ENCODE measurements at regions not wholly inside any gene's neighbourhood (a gene's known extent, or its start where the extent isn't known, plus 50 kb on each side); places are given as distances from the start of the nearest gene placed in this dataset.

GRCh38 chr1:199936441-199936840 is 91.1 kb upstream of the NR5A2 start:
- no peak overlapping the region for H3K9ac ChIP-seq (ENCODE audit: low read depth, low read length, poor library complexity)
- H2AK5ac ChIP-seq (ENCODE audit: low read depth, low read length): no peak overlapping the region
- H3K23ac ChIP-seq (ENCODE audit: low read depth, low read length, poor library complexity): no peak overlapping the region
- H3K27ac ChIP-seq (replicated peaks; ENCODE audit: low read length): no peak overlapping the region
- no peak overlapping the region for H2BK5ac ChIP-seq (ENCODE audit: low read length)
- H2BK12ac ChIP-seq (ENCODE audit: low read length): no peak overlapping the region
- DNase-seq (ENCODE audit: low spot score): no peak
- no peak overlapping the region for H2BK120ac ChIP-seq (ENCODE audit: low read depth, low read length)
- WGBS, 2 donors (ENCODE audit: extremely low coverage in 2 of 2, insufficient read length in 2 of 2, insufficient replicate concordance in 1 of 2): no CpG with 5 or more reads among the region's 4 CpGs
- no peak overlapping the region for H3K4ac ChIP-seq (ENCODE audit: low read length)
- H3K9me3 ChIP-seq (replicated peaks in 1 of 2; ENCODE audit: control insufficient read depth in 2 of 2, insufficient read depth in 1 of 2, low read depth in 1 of 2, low read length in 2 of 2): no peaks in the 10 kb centered on the region
- no peaks in the 10 kb centered on the region for H3K27me3 ChIP-seq (ENCODE audit: control insufficient read depth in 3 of 3, insufficient read depth in 3 of 3, low read depth in 1 of 3, low read length in 3 of 3)
- no peaks in the 10 kb centered on the region for H3K36me3 ChIP-seq (replicated peaks in 1 of 2; ENCODE audit: control insufficient read depth in 2 of 2, insufficient read depth in 2 of 2, low read length in 2 of 2)
- no peak overlapping the region for H3K4me2 ChIP-seq (ENCODE audit: insufficient read depth, low read length, poor library complexity, severe bottlenecking)
- H3K4me3 ChIP-seq (ENCODE audit: low read length in 2 of 2): no peak overlapping the region
- no peak overlapping the region for H2AFZ ChIP-seq (ENCODE audit: low read length)
- H4K8ac ChIP-seq (ENCODE audit: low read depth, low read length): no peak overlapping the region
- H3K4me1 ChIP-seq (ENCODE audit: control insufficient read depth in 2 of 2, insufficient read depth in 1 of 2, low read depth in 1 of 2, low read length in 2 of 2): no peaks in the 10 kb centered on the region
- H3K18ac ChIP-seq (ENCODE audit: low read length): no peak overlapping the region
- H2BK15ac ChIP-seq (ENCODE audit: low read length): no peak overlapping the region
- H4K91ac ChIP-seq (ENCODE audit: low read depth, low read length, poor library complexity): no peak overlapping the region
- no peaks in the 10 kb centered on the region for H3K79me1 ChIP-seq (ENCODE audit: low read depth, low read length)
- H3K14ac ChIP-seq (ENCODE audit: low read length): no peak overlapping the region

GRCh38 chr1:199937161-199937560 is 90.3 kb upstream of the NR5A2 start:
- H2BK120ac ChIP-seq (ENCODE audit: low read depth, low read length): no peak overlapping the region
- no peaks in the 10 kb centered on the region for H3K9me3 ChIP-seq (replicated peaks in 1 of 2; ENCODE audit: control insufficient read depth in 2 of 2, insufficient read depth in 1 of 2, low read depth in 1 of 2, low read length in 2 of 2)
- no peak overlapping the region for H2BK15ac ChIP-seq (ENCODE audit: low read length)
- H3K9ac ChIP-seq (ENCODE audit: low read depth, low read length, poor library complexity): no peak overlapping the region
- H2AK5ac ChIP-seq (ENCODE audit: low read depth, low read length): no peak overlapping the region
- H3K23ac ChIP-seq (ENCODE audit: low read depth, low read length, poor library complexity): no peak overlapping the region
- H3K79me1 ChIP-seq (ENCODE audit: low read depth, low read length): no peaks in the 10 kb centered on the region
- H3K4me1 ChIP-seq (ENCODE audit: control insufficient read depth in 2 of 2, insufficient read depth in 1 of 2, low read depth in 1 of 2, low read length in 2 of 2): no peaks in the 10 kb centered on the region
- no peak overlapping the region for H3K4me2 ChIP-seq (ENCODE audit: insufficient read depth, low read length, poor library complexity, severe bottlenecking)
- no peak overlapping the region for H3K4me3 ChIP-seq (ENCODE audit: low read length in 2 of 2)
- H3K27ac ChIP-seq (replicated peaks; ENCODE audit: low read length): no peak overlapping the region
- no peak for DNase-seq (ENCODE audit: low spot score)
- H3K36me3 ChIP-seq (replicated peaks in 1 of 2; ENCODE audit: control insufficient read depth in 2 of 2, insufficient read depth in 2 of 2, low read length in 2 of 2): no peaks in the 10 kb centered on the region
- H4K8ac ChIP-seq (ENCODE audit: low read depth, low read length): no peak overlapping the region
- H2BK5ac ChIP-seq (ENCODE audit: low read length): no peak overlapping the region
- no peak overlapping the region for H2AFZ ChIP-seq (ENCODE audit: low read length)
- whole genome bisulfite sequencing, 2 donors (ENCODE audit: extremely low coverage in 2 of 2, insufficient read length in 2 of 2, insufficient replicate concordance in 1 of 2): no CpG with 5 or more reads among the region's 4 CpGs
- H4K91ac ChIP-seq (ENCODE audit: low read depth, low read length, poor library complexity): no peak overlapping the region
- H3K27me3 ChIP-seq (ENCODE audit: control insufficient read depth in 3 of 3, insufficient read depth in 3 of 3, low read depth in 1 of 3, low read length in 3 of 3): no peaks in the 10 kb centered on the region
- H3K4ac ChIP-seq (ENCODE audit: low read length): no peak overlapping the region
- no peak overlapping the region for H2BK12ac ChIP-seq (ENCODE audit: low read length)
- H3K14ac ChIP-seq (ENCODE audit: low read length): no peak overlapping the region
- no peak overlapping the region for H3K18ac ChIP-seq (ENCODE audit: low read length)

GRCh38 chr1:199937661-199938060 is 89.8 kb upstream of the NR5A2 start:
- no peak for DNase-seq (ENCODE audit: low spot score)
- Histone ChIP-seq H3K18ac (ENCODE audit: low read length) (no peak overlapping the region), H3K9ac (ENCODE audit: low read depth, low read length, poor library complexity) (no peak overlapping the region), H4K8ac (ENCODE audit: low read depth, low read length) (no peak overlapping the region), H4K91ac (ENCODE audit: low read depth, low read length, poor library complexity) (no peak overlapping the region), H2BK12ac (ENCODE audit: low read length) (no peak overlapping the region), H2BK5ac (ENCODE audit: low read length) (no peak overlapping the region), H3K14ac (ENCODE audit: low read length) (no peak overlapping the region), H3K4me1 (ENCODE audit: control insufficient read depth in 2 of 2, insufficient read depth in 1 of 2, low read depth in 1 of 2, low read length in 2 of 2) (no peaks in the 10 kb centered on the region), H3K27ac (replicated peaks; ENCODE audit: low read length) (no peak overlapping the region), H3K23ac (ENCODE audit: low read depth, low read length, poor library complexity) (no peak overlapping the region), H3K27me3 (ENCODE audit: control insufficient read depth in 3 of 3, insufficient read depth in 3 of 3, low read depth in 1 of 3, low read length in 3 of 3) (no peaks in the 10 kb centered on the region), H2AFZ (ENCODE audit: low read length) (no peak overlapping the region), H3K4me2 (ENCODE audit: insufficient read depth, low read length, poor library complexity, severe bottlenecking) (no peak overlapping the region), H2BK120ac (ENCODE audit: low read depth, low read length) (no peak overlapping the region), H2BK15ac (ENCODE audit: low read length) (no peak overlapping the region), H2AK5ac (ENCODE audit: low read depth, low read length) (no peak overlapping the region), H3K36me3 (replicated peaks in 1 of 2; ENCODE audit: control insufficient read depth in 2 of 2, insufficient read depth in 2 of 2, low read length in 2 of 2) (no peaks in the 10 kb centered on the region), H3K9me3 (replicated peaks in 1 of 2; ENCODE audit: control insufficient read depth in 2 of 2, insufficient read depth in 1 of 2, low read depth in 1 of 2, low read length in 2 of 2) (no peaks in the 10 kb centered on the region), H3K4ac (ENCODE audit: low read length) (no peak overlapping the region), H3K4me3 (ENCODE audit: low read length in 2 of 2) (no peak overlapping the region), H3K79me1 (ENCODE audit: low read depth, low read length) (no peaks in the 10 kb centered on the region)
- no CpG with 5 or more reads among the region's 4 CpGs for WGBS, 2 donors (ENCODE audit: extremely low coverage in 2 of 2, insufficient read length in 2 of 2, insufficient replicate concordance in 1 of 2)

- WGBS, 2 donors (ENCODE audit: extremely low coverage in 2 of 2, insufficient read length in 2 of 2, insufficient replicate concordance in 1 of 2): no CpG with 5 or more reads among the region's 3 CpGs
These were observed 82.5 kb upstream of the NR5A2 start for GRCh38 chr1:199944986-199945385.

More at GRCh38 chr1:199944986-199945385, 82.5 kb upstream of the NR5A2 start:
- Histone ChIP-seq H3K4ac (ENCODE audit: low read length) (no peak overlapping the region), H3K4me2 (ENCODE audit: insufficient read depth, low read length, poor library complexity, severe bottlenecking) (no peak overlapping the region), H3K23ac (ENCODE audit: low read depth, low read length, poor library complexity) (no peak overlapping the region), H4K91ac (ENCODE audit: low read depth, low read length, poor library complexity) (no peak overlapping the region), H4K8ac (ENCODE audit: low read depth, low read length) (no peak overlapping the region), H3K27ac (replicated peaks; ENCODE audit: low read length) (no peak overlapping the region), H3K14ac (ENCODE audit: low read length) (no peak overlapping the region), H3K4me3 (ENCODE audit: low read length in 2 of 2) (no peak overlapping the region), H2BK12ac (ENCODE audit: low read length) (no peak overlapping the region), H3K36me3 (replicated peaks in 1 of 2; ENCODE audit: control insufficient read depth in 2 of 2, insufficient read depth in 2 of 2, low read length in 2 of 2) (no peaks in the 10 kb centered on the region), H3K9ac (ENCODE audit: low read depth, low read length, poor library complexity) (no peak overlapping the region), H3K9me3 (replicated peaks in 1 of 2; ENCODE audit: control insufficient read depth in 2 of 2, insufficient read depth in 1 of 2, low read depth in 1 of 2, low read length in 2 of 2) (no peaks in the 10 kb centered on the region), H2AFZ (ENCODE audit: low read length) (no peak overlapping the region), H2BK5ac (ENCODE audit: low read length) (no peak overlapping the region), H3K4me1 (ENCODE audit: control insufficient read depth in 2 of 2, insufficient read depth in 1 of 2, low read depth in 1 of 2, low read length in 2 of 2) (no peaks in the 10 kb centered on the region), H3K18ac (ENCODE audit: low read length) (no peak overlapping the region), H3K79me1 (ENCODE audit: low read depth, low read length) (no peaks in the 10 kb centered on the region), H2BK15ac (ENCODE audit: low read length) (no peak overlapping the region), H3K27me3 (ENCODE audit: control insufficient read depth in 3 of 3, insufficient read depth in 3 of 3, low read depth in 1 of 3, low read length in 3 of 3) (no peaks in the 10 kb centered on the region), H2AK5ac (ENCODE audit: low read depth, low read length) (no peak overlapping the region), H2BK120ac (ENCODE audit: low read depth, low read length) (no peak overlapping the region)
- no peak for DNase-seq (ENCODE audit: low spot score)
